ENCODE measurements at regions not wholly inside any gene's neighbourhood (a gene's known extent, or its start where the extent isn't known, plus 50 kb on each side); places are given as distances from the start of the nearest gene placed in this dataset.

- no peak overlapping the region for H4K5ac ChIP-seq (ENCODE audit: insufficient read length, low read depth, low read length)
- no peak overlapping the region for H3K23ac ChIP-seq (ENCODE audit: insufficient read length, low read depth, low read length)
- no peak for DNase-seq
- H2BK20ac ChIP-seq (ENCODE audit: low read depth, low read length, poor library complexity, severe bottlenecking) = no peak overlapping the region
- H2BK15ac ChIP-seq (ENCODE audit: low read depth, low read length) = no peak overlapping the region
- no peak overlapping the region for H3K56ac ChIP-seq (ENCODE audit: insufficient read length, low read depth, low read length)
- Mint-ChIP-seq H3K9me3 (peaks cover 22 to 29% of the 10 kb centered on the region in 2 experiments), H3K4me3 (no peak overlapping the region), H3K27me3 (ENCODE audit: low read depth) (no peaks in the 10 kb centered on the region), H3K4me1 (peaks cover 0 to 3% of the 10 kb centered on the region in 2 experiments; a peak in 2 of 4 replicates), H3K36me3 (ENCODE audit: insufficient read depth in 1 of 3, low read depth in 3 of 3) (peaks cover 12 to 25% (median 16%) of the 10 kb centered on the region in 3 experiments), H3K27ac (no peak overlapping the region)
- no peak overlapping the region for H4K91ac ChIP-seq (ENCODE audit: insufficient read length, low read depth, low read length)
- WGBS (ENCODE audit: extremely low coverage, insufficient read length, low lambda C conversion rate) = no CpG with 5 or more reads among the region's 2 CpGs
- H3K4me2 ChIP-seq (ENCODE audit: insufficient read depth, insufficient read length, low read length) = no peak overlapping the region
- no peaks in the 10 kb centered on the region for H3K27me3 ChIP-seq (ENCODE audit: insufficient read depth, low read length)
- no peak overlapping the region for H2AK5ac ChIP-seq (ENCODE audit: insufficient read length, low read length)
- no peak for TF ChIP-seq CTCF (conservative IDR thresholded peaks at IDR 0.05)
- H3K9ac ChIP-seq (ENCODE audit: extremely low read depth, insufficient read length, low read length) = no peak overlapping the region
- no peak overlapping the region for H3K4ac ChIP-seq (ENCODE audit: low read depth, low read length)
- H2BK12ac ChIP-seq (ENCODE audit: insufficient read length, low read depth, low read length) = no peak overlapping the region
- no peak overlapping the region for H2BK120ac ChIP-seq (ENCODE audit: low read depth, low read length, poor library complexity, severe bottlenecking)
- no peak overlapping the region for H2BK5ac ChIP-seq (ENCODE audit: insufficient read length, low read length)
- H3K79me2 ChIP-seq (ENCODE audit: insufficient read depth, low read length) = no peaks in the 10 kb centered on the region
- no peak overlapping the region for H2AFZ ChIP-seq (ENCODE audit: low read length)
- H3K14ac ChIP-seq (ENCODE audit: insufficient read depth, low read length) = no peak overlapping the region
- no peaks in the 10 kb centered on the region for H3K4me1 ChIP-seq (ENCODE audit: insufficient read depth, low read length)
- no peak overlapping the region for H4K8ac ChIP-seq (replicated peaks; ENCODE audit: insufficient read length, low read depth, low read length)
- H3T11ph ChIP-seq (ENCODE audit: low read length) = no peak overlapping the region
- H3K27ac ChIP-seq (ENCODE audit: insufficient read length, low read depth, low read length) = no peak overlapping the region
- H3K18ac ChIP-seq (ENCODE audit: insufficient read length, low read depth, low read length) = no peak overlapping the region
- H4K20me1 ChIP-seq (ENCODE audit: control insufficient read depth, insufficient read depth, insufficient read length) = no peaks in the 10 kb centered on the region
- no peaks in the 10 kb centered on the region for H3K79me1 ChIP-seq (ENCODE audit: insufficient read depth, low read depth, low read length, poor library complexity, severe bottlenecking)
- H3K9me3 ChIP-seq (ENCODE audit: control insufficient read depth, low read depth, low read length) = no peaks in the 10 kb centered on the region
- no peaks in the 10 kb centered on the region for H3K23me2 ChIP-seq (ENCODE audit: insufficient read length, low read depth, low read length, poor library complexity, severe bottlenecking)
Observed at GRCh38 chr12:73186272-73186671, 914.1 kb downstream of the TRHDE start.

All from H9 (cell line).